ENCODE measurements at regions not wholly inside any gene's neighbourhood (a gene's known extent, or its start where the extent isn't known, plus 50 kb on each side); places are given as distances from the start of the nearest gene placed in this dataset.

GRCh38 chr6:6420107-6420506 is 99.6 kb upstream of the F13A1 start:
- Histone ChIP-seq H3K27ac (replicated peaks) (no peak overlapping the region), H3K27me3 (ENCODE audit: insufficient read depth, poor library complexity, severe bottlenecking) (no peaks in the 10 kb centered on the region), H3K4me3 (replicated peaks; ENCODE audit: insufficient read depth, low read length) (no peak overlapping the region)
- TF ChIP-seq SPI1 (IDR thresholded peaks at IDR 0.05; ENCODE audit: borderline replicate concordance, low read depth), result no peak
- no peak for TF ChIP-seq POLR2AphosphoS5 (IDR thresholded peaks at IDR 0.05; ENCODE audit: low read depth)
- TF ChIP-seq GABPA (IDR thresholded peaks at IDR 0.05; ENCODE audit: low read depth), result no peak
- no peak for TF ChIP-seq CTCF (IDR thresholded peaks at IDR 0.05; ENCODE audit: insufficient read depth, low read length)
- no peak for TF ChIP-seq REST (IDR thresholded peaks at IDR 0.05; ENCODE audit: insufficient replicate concordance, low read depth)
- no peak for DNase-seq (ENCODE audit: low read depth in 1 of 2, low spot score in 1 of 2)

- Histone ChIP-seq H3K27ac (replicated peaks) (no peak overlapping the region), H3K4me3 (replicated peaks; ENCODE audit: insufficient read depth, low read length) (no peak overlapping the region), H3K27me3 (ENCODE audit: insufficient read depth, poor library complexity, severe bottlenecking) (no peaks in the 10 kb centered on the region)
- no peak for DNase-seq (ENCODE audit: low read depth in 1 of 2, low spot score in 1 of 2)
- no peak for TF ChIP-seq REST (IDR thresholded peaks at IDR 0.05; ENCODE audit: insufficient replicate concordance, low read depth)
- no peak for TF ChIP-seq CTCF (IDR thresholded peaks at IDR 0.05; ENCODE audit: insufficient read depth, low read length)
- no peak for TF ChIP-seq GABPA (IDR thresholded peaks at IDR 0.05; ENCODE audit: low read depth)
- no peak for TF ChIP-seq POLR2AphosphoS5 (IDR thresholded peaks at IDR 0.05; ENCODE audit: low read depth)
- no peak for TF ChIP-seq SPI1 (IDR thresholded peaks at IDR 0.05; ENCODE audit: borderline replicate concordance, low read depth)
These were observed 113.7 kb upstream of the F13A1 start for GRCh38 chr6:6434151-6434550.

- H3K4me3 ChIP-seq (replicated peaks; ENCODE audit: insufficient read depth, low read length), result no peak overlapping the region
- no peak overlapping the region for H3K27ac ChIP-seq (replicated peaks)
- TF ChIP-seq REST (IDR thresholded peaks at IDR 0.05; ENCODE audit: insufficient replicate concordance, low read depth) (no peak), GABPA (IDR thresholded peaks at IDR 0.05; ENCODE audit: low read depth) (no peak), SPI1 (IDR thresholded peaks at IDR 0.05; ENCODE audit: borderline replicate concordance, low read depth) (no peak), POLR2AphosphoS5 (IDR thresholded peaks at IDR 0.05; ENCODE audit: low read depth) (no peak), CTCF (IDR thresholded peaks at IDR 0.05; ENCODE audit: insufficient read depth, low read length) (no peak)
- no peak for DNase-seq (ENCODE audit: low read depth in 1 of 2, low spot score in 1 of 2)
- no peaks in the 10 kb centered on the region for H3K27me3 ChIP-seq (ENCODE audit: insufficient read depth, poor library complexity, severe bottlenecking)
These were observed 114.3 kb upstream of the F13A1 start for GRCh38 chr6:6434723-6435122.

Data from HL-60 (cell line).